ENCODE measurements at regions not wholly inside any gene's neighbourhood (a gene's known extent, or its start where the extent isn't known, plus 50 kb on each side); places are given as distances from the start of the nearest gene placed in this dataset.

- no peak for DNase-seq
Measured at GRCh38 chr10:35752469-35753461, 110.7 kb upstream of the FZD8 start.

DNA sequence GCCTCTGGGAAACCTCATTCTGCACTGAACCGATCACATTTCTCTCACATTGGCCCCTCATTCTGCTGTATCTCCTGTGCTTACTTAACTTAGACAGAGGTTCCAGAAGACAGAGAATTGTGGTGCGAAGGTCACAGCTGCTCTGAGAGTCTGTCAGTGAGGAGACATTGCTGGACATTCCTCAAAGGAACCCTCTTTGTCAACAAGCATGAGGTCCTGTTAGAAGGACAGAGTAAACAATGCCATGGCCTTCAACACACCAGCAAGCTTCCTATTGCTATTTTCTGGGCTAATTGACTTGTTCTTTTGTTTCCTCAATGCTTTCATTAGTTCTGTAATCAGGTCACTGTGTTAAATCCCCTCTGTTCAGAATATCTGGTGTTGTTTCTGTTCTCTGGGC lies 109.3 kb upstream of the FZD8 start:
- no peak for DNase-seq

GRCh38 chr10:35749230-35749629 lies 107.1 kb upstream of the FZD8 start:
- no peak for DNase-seq

DNA sequence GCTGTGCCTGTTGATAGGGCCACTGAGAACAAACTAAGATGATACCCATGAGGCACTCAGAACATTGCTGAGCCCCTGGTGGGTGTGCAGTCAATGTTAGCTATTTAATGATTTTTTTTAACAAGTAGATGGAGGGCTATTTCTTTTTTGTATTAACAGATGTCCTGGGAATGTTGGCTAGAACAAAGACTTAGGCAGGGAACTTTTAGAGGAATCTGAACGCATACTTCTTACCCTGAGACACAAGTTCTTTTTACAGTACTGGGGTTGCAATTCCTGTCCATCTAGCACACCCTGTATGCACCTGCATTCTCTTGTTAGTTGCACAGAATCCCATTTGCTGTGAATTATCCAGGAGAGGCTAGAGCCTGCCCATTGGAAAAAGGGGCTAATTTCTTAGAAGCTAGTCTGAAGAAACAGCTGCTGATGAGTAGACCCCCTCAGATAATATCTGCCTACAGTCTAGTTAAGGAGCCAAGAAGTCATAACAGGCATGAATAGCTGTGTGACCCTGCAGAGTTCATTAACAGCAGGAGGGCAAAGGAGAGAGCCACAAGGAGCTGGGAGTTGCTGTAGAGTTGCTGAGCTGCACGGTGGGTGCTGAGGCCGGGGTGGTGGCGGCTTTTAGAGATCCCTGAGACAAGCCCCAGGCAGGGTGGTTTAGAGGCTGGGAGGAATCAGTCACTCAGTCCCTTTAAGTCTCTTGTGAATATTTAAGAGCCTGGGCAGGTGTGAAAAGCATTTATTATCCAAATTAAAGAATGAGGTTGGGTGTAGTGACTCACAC lies 103.7 kb upstream of the FZD8 start:
- no peak for DNase-seq

DNA sequence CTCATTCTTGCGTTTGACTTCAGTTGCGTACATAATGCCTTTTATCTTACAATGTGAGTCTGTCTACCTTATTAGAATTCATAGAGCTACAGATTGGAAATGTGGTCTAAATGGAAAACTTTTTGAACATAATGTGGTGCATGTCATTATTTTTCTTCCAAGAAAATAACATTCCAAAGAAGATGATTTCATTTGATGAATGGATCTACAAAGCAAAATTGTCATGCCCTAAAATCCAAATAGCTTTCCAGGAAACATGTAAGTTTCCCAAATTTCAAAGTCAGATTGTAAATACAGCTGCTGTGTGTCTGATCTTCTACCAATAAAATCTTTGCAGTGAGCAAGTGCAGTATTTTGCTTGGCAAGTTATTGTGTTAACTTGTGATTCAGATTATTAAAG lies 101.8 kb upstream of the FZD8 start:
- no peak for DNase-seq

- DNase-seq = no peak
Measured at GRCh38 chr10:35743351-35743750, 101.3 kb upstream of the FZD8 start.

GRCh38 chr10:35739998-35740397 lies 97.9 kb upstream of the FZD8 start:
- DNase-seq = no peak

- no peak for DNase-seq
Measured at GRCh38 chr10:35735412-35735811, 93.3 kb upstream of the FZD8 start.

GRCh38 chr10:35731828-35732227 lies 89.7 kb upstream of the FZD8 start:
- DNase-seq = no peak

DNA sequence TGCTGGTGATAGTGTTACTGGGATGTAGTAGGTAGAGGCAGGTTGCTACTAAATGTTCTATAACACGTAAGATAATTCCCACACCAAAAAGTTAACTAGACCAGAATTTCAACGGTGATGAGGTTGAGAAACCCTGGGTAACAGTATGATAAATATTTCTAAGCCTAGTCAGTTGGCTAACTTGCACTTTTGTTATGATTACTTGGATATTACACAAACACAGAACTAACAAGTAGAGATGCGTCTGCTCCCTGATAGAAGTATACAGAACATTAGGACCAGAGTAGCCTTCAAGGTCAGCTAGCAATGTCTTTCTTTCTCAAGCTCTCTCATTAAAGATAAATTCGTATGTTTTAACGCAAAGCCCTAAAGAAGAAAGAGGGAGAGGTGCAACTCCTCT lies 86.2 kb upstream of the FZD8 start:
- DNase-seq = no peak

GRCh38 chr10:35726846-35727245 lies 84.8 kb upstream of the FZD8 start:
- DNase-seq = no peak

GRCh38 chr10:35723992-35724391 lies 81.9 kb upstream of the FZD8 start:
- DNase-seq = no peak

- DNase-seq = no peak
Measured at GRCh38 chr10:35723059-35723458, 81.0 kb upstream of the FZD8 start.

DNA sequence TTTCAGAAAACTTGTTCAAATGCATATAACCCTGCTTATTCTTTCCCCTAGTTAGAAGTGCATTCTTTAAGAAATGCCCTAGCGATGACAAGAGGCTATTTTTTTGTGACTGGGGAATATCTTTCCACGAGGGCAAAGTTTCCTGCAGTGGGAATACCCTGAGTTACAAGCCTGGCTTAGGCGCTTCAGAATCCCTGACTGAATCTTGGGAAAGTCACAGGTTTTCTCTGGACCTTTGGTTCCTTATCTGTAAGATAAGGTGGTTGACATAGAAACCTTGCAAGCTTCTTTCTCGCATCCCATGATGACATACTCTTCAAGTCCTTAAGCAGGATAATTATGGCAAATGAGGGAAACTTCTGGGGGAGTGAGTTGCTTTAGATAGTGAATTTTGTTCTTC lies 80.5 kb upstream of the FZD8 start:
- no peak for DNase-seq

GRCh38 chr10:35722226-35722625 lies 80.1 kb upstream of the FZD8 start:
- DNase-seq = no peak

GRCh38 chr10:35720366-35720765 lies 78.3 kb upstream of the FZD8 start:
- DNase-seq = no peak

- no peak for DNase-seq
Measured at GRCh38 chr10:35716776-35717175, 74.7 kb upstream of the FZD8 start.

- no peak for DNase-seq
Measured at GRCh38 chr10:35712486-35712885, 70.4 kb upstream of the FZD8 start.

DNA sequence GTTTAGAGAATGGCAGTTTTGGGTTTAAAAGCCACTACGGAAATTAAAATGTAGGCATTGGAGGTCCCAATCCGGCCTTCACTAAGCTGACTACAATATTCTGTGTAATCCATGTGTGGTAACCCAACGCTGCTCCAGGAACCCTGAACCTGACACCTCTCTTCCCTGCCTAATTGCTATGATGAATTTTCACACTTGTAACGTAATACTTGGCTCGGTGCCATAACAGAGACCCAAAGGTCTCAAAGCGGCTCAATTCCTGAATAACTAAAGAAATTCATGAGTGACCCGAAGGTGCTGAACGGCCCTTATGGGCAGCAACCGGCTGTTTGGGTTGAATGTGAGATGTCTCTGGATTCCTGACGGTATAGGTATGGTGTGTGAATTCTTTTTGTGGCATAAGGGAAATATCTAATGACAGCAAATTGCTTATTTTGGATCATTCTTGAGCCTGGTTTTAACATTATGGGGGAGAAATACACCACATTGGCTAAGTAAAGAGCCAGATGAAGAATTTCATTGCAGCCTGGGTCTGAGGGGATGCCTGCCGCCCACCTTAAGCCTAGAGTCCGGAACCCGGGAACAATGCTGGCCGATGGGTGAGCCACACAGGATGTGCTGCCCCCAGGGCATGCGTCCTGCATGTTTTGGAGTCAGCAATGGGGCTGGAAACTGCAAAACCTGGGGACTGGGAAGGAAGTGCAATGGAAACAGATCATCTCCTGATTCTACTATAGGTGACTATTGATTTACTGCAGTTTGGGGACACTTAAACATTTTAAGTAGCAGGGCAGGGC lies 69.7 kb upstream of the FZD8 start:
- no peak for DNase-seq

DNA sequence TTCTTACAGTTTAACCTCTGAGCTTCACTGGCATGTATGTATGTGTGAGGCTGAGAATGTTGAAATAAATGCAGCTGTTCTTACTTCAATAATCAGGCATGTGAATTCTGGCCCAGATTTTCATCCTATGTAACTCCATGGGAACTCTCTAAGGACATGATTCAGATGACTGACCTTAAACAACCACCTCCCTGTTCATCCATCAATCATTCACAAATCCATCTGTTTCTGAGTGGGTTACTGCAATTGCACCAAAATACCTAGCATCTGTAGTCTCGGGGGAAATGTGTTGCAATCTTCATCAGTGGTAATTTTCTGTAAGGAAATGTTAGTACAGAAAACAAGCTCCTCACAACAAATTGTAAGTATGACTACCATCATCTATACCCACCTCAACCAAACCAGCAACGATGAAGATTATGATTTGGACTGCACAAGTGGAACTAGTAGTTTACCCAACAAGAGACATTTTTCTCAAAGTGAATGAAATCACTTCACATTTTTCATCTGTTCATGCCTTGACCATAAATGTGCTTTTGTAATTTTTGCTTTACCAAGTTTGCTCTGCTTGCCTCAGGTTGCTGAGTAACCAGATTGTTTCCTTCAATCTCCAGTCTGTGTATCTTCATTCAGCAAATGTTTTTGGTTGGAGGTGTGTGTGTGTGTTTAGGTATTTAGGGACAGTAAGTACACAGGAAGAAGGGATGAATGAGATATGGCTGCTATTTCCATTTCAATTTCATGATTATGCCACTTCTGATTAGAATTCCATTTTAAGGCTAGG lies 65.7 kb upstream of the FZD8 start:
- DNase-seq = no peak

GRCh38 chr10:35706959-35707358 lies 64.9 kb upstream of the FZD8 start:
- DNase-seq = no peak

- no peak for DNase-seq
Measured at GRCh38 chr10:35705671-35706070, 63.6 kb upstream of the FZD8 start.
